H9 (cell line): ENCODE measurements at regions not wholly inside any gene's neighbourhood (a gene's known extent, or its start where the extent isn't known, plus 50 kb on each side); places are given as distances from the start of the nearest gene placed in this dataset.

Experiments
- DNase-seq: peaks from one replicate; pipeline ENCODE4 v3.0.0-alpha.2; 2017
- H2AFZ ChIP-seq: one replicate; pipeline ENCODE4 v1.6.1; 2013; ENCODE audit warnings: mild to moderate bottlenecking, low read length, control low read depth, moderate library complexity
- H2AK5ac ChIP-seq: 2 replicates; pipeline ENCODE4 v1.6.1; 2013; ENCODE audit warnings: low read length, control low read depth, mixed read lengths; ENCODE audit not compliant: insufficient read length
- H2BK120ac ChIP-seq: one replicate; pipeline ENCODE4 v1.6.1; 2013; ENCODE audit warnings: low read depth, mild to moderate bottlenecking, low read length, control low read depth, inconsistent platforms; ENCODE audit not compliant: poor library complexity, severe bottlenecking
- H2BK12ac ChIP-seq: 2 replicates; pipeline ENCODE4 v1.6.1; 2013; ENCODE audit warnings: low read length, control low read depth, mixed read lengths, low read depth; ENCODE audit not compliant: insufficient read length
- H2BK15ac ChIP-seq: 2 replicates; pipeline ENCODE4 v1.6.1; 2013; ENCODE audit warnings: low read depth, low read length, control low read depth
- H2BK20ac ChIP-seq: one replicate; pipeline ENCODE4 v1.6.1; 2013; ENCODE audit warnings: low read depth, mild to moderate bottlenecking, low read length, control low read depth, inconsistent platforms; ENCODE audit not compliant: poor library complexity, severe bottlenecking
- H2BK5ac ChIP-seq: 2 replicates; pipeline ENCODE4 v1.6.1; 2013; ENCODE audit warnings: low read length, control low read depth, mixed read lengths; ENCODE audit not compliant: insufficient read length
- H3K14ac ChIP-seq: 2 replicates; pipeline ENCODE4 v1.6.1; 2013; ENCODE audit warnings: low read length, control low read depth; ENCODE audit not compliant: insufficient read depth
- H3K18ac ChIP-seq: 2 replicates; pipeline ENCODE4 v1.6.1; 2013; ENCODE audit warnings: low read depth, mild to moderate bottlenecking, mixed read lengths, low read length, control low read depth; ENCODE audit not compliant: insufficient read length
- H3K23ac ChIP-seq: 2 replicates; pipeline ENCODE4 v1.6.1; 2013; ENCODE audit warnings: low read length, control low read depth, mixed read lengths, low read depth; ENCODE audit not compliant: insufficient read length
- H3K23me2 ChIP-seq: 2 replicates; pipeline ENCODE4 v1.6.1; 2013; ENCODE audit warnings: low read depth, mild to moderate bottlenecking, mixed read lengths, low read length, control low read depth; ENCODE audit not compliant: insufficient read length, poor library complexity, severe bottlenecking
- H3K27ac ChIP-seq: 2 replicates; pipeline ENCODE4 v1.5.1; 2013; ENCODE audit warnings: low read length, control low read depth, mixed read lengths, low read depth; ENCODE audit not compliant: insufficient read length
- H3K27me3 ChIP-seq: 2 replicates; pipeline ENCODE4 v1.6.1; 2013; ENCODE audit warnings: low read length, control low read depth, inconsistent platforms; ENCODE audit not compliant: insufficient read depth
- H3K4ac ChIP-seq: 2 replicates; pipeline ENCODE4 v1.6.1; 2013; ENCODE audit warnings: low read depth, mild to moderate bottlenecking, control low read depth, inconsistent platforms, low read length, moderate library complexity
- H3K4me1 ChIP-seq: 2 replicates; pipeline ENCODE4 v1.6.1; 2013; ENCODE audit warnings: low read length, control low read depth, inconsistent platforms; ENCODE audit not compliant: insufficient read depth
- H3K4me2 ChIP-seq: 2 replicates; pipeline ENCODE4 v1.6.1; 2013; ENCODE audit warnings: low read length, control low read depth, mixed read lengths; ENCODE audit not compliant: insufficient read length, insufficient read depth
- H3K56ac ChIP-seq: 2 replicates; pipeline ENCODE4 v1.6.1; 2013; ENCODE audit warnings: low read depth, mild to moderate bottlenecking, mixed read lengths, low read length, control low read depth; ENCODE audit not compliant: insufficient read length
- H3K79me1 ChIP-seq: 2 replicates; pipeline ENCODE4 v1.6.1; 2013; ENCODE audit warnings: low read depth, mild to moderate bottlenecking, moderate library complexity, low read length, control low read depth, inconsistent platforms; ENCODE audit not compliant: insufficient read depth, poor library complexity, severe bottlenecking
- H3K79me2 ChIP-seq: 2 replicates; pipeline ENCODE4 v1.6.1; 2013; ENCODE audit warnings: low read length, control low read depth, inconsistent platforms; ENCODE audit not compliant: insufficient read depth
- H3K9ac ChIP-seq: 2 replicates; pipeline ENCODE4 v1.6.1; 2013; ENCODE audit warnings: low read length, control low read depth, mixed read lengths; ENCODE audit not compliant: insufficient read length; ENCODE audit errors: extremely low read depth
- H3K9me3 ChIP-seq: one replicate; pipeline ENCODE4 v1.6.1; 2013; ENCODE audit warnings: low read depth, low read length, inconsistent platforms; ENCODE audit not compliant: control insufficient read depth
- H3T11ph ChIP-seq: one replicate; pipeline ENCODE4 v1.6.1; 2013; ENCODE audit warnings: mild to moderate bottlenecking, low read length, control low read depth, inconsistent platforms
- H4K20me1 ChIP-seq: one replicate; pipeline ENCODE4 v1.6.1; 2013; ENCODE audit not compliant: control insufficient read depth, insufficient read length, insufficient read depth
- H4K5ac ChIP-seq: 2 replicates; pipeline ENCODE4 v1.6.1; 2013; ENCODE audit warnings: low read depth, mild to moderate bottlenecking, mixed read lengths, low read length, control low read depth; ENCODE audit not compliant: insufficient read length
- H4K8ac ChIP-seq: replicated peaks from 2 replicates; pipeline ENCODE4 v1.6.1; 2013; ENCODE audit warnings: low read length, control low read depth, mixed read lengths, low read depth; ENCODE audit not compliant: insufficient read length
- H4K91ac ChIP-seq: 2 replicates; pipeline ENCODE4 v1.6.1; 2013; ENCODE audit warnings: low read depth, mild to moderate bottlenecking, moderate library complexity, mixed read lengths, low read length, control low read depth; ENCODE audit not compliant: insufficient read length
- H3K27ac Mint-ChIP-seq, 3 experiments: 2 replicates in 2 of 3; 3 replicates in 1 of 3; pipeline ENCODE4 v1.8.0; 2020 to 2021; ENCODE audit warnings: mixed read lengths in 3 of 3, mild to moderate bottlenecking in 1 of 3, moderate library complexity in 1 of 3
- H3K27me3 Mint-ChIP-seq: 2 replicates; pipeline ENCODE4 v1.8.0; 2021; ENCODE audit warnings: low read depth, mild to moderate bottlenecking, moderate library complexity, mixed read lengths
- H3K36me3 Mint-ChIP-seq, 3 experiments: 2 replicates in 2 of 3; 3 replicates in 1 of 3; pipeline ENCODE4 v1.8.0; 2020 to 2021; ENCODE audit warnings: low read depth in 3 of 3, mixed read lengths in 3 of 3; ENCODE audit not compliant: insufficient read depth in 1 of 3
- H3K4me1 Mint-ChIP-seq, 2 experiments: 2 replicates each; pipeline ENCODE4 v1.8.0; 2020; ENCODE audit warnings: mixed read lengths in 2 of 2
- H3K4me3 Mint-ChIP-seq, 2 experiments: 2 replicates in 1 of 2; 3 replicates in 1 of 2; pipeline ENCODE4 v1.8.0; 2020 to 2021; ENCODE audit warnings: mild to moderate bottlenecking in 2 of 2, mixed read lengths in 2 of 2, moderate library complexity in 1 of 2
- H3K9me3 Mint-ChIP-seq, 2 experiments: 2 replicates in 1 of 2; 3 replicates in 1 of 2; pipeline ENCODE4 v1.8.0; 2020; ENCODE audit warnings: mild to moderate bottlenecking in 2 of 2, mixed read lengths in 2 of 2, moderate library complexity in 1 of 2
- CTCF ChIP-seq: fragments of 200-600 bp; sonication (generic); conservative IDR thresholded peaks from 3 replicates; pipeline ENCODE4 v1.8.0; 2021; ENCODE audit warnings: antibody characterized with exemption, mild to moderate bottlenecking
- WGBS: extraction: QIAGEN DNeasy Blood & Tissue Kit; methylation state at CpG from one replicate; pipeline ENCODE4 v1.1.7; 2013; ENCODE audit warnings: missing lambda C conversion rate, low lambda C conversion rate, mixed read lengths; ENCODE audit not compliant: insufficient read length; ENCODE audit errors: extremely low coverage; 5-methylcytosine and 5-hydroxymethylcytosine counted together

- Histone ChIP-seq H2BK12ac (no peak overlapping the region), H3K23me2 (no peaks in the 10 kb centered on the region), H3K79me1 (no peaks in the 10 kb centered on the region), H4K5ac (no peak overlapping the region), H3K4me2 (no peak overlapping the region), H4K20me1 (no peaks in the 10 kb centered on the region), H3K27me3 (no peaks in the 10 kb centered on the region), H3K14ac (no peak overlapping the region), H4K91ac (no peak overlapping the region), H3K4me1 (no peaks in the 10 kb centered on the region), H2BK20ac (no peak overlapping the region), H2BK15ac (no peak overlapping the region), H3K27ac (no peak overlapping the region), H3K18ac (no peak overlapping the region), H2AFZ (no peak overlapping the region), H2AK5ac (no peak overlapping the region), H3K56ac (no peak overlapping the region), H3K9me3 (no peaks in the 10 kb centered on the region), H2BK120ac (no peak overlapping the region), H3K79me2 (no peaks in the 10 kb centered on the region), H4K8ac (no peak overlapping the region), H2BK5ac (no peak overlapping the region), H3K4ac (no peak overlapping the region), H3T11ph (no peak overlapping the region), H3K9ac (no peak overlapping the region), H3K23ac (no peak overlapping the region)
- no peak overlapping the region for H3K4me3 Mint-ChIP-seq
- no peak for TF ChIP-seq CTCF
- peaks cover 0 to 2% of the 10 kb centered on the region in 2 experiments; a peak in 1 of 4 replicates for H3K4me1 Mint-ChIP-seq
- no peak for DNase-seq
- WGBS, result no CpG with 5 or more reads among the region's 1 CpG
- H3K27ac Mint-ChIP-seq, result no peak overlapping the region
- no peaks in the 10 kb centered on the region; a peak in 1 of 7 replicates for H3K36me3 Mint-ChIP-seq
- H3K9me3 Mint-ChIP-seq, result no peaks in the 10 kb centered on the region
- no peaks in the 10 kb centered on the region for H3K27me3 Mint-ChIP-seq
Measured at GRCh38 chr5:125894383-125894782, 528.8 kb upstream of the GRAMD2B start.
